ENCODE measurements at regions not wholly inside any gene's neighbourhood (a gene's known extent, or its start where the extent isn't known, plus 50 kb on each side); places are given as distances from the start of the nearest gene placed in this dataset.
"Not testable (repeated sequence)": the region's sequence is repeated elsewhere in the genome, so short reads cannot be mapped to it uniquely, and the experiment has no call there.

- POLR2A ChIA-PET, result no interaction called here
- CTCF ChIA-PET, result no interaction called here
- no peak for DNase-seq (ENCODE audit: extremely low spot score)
- TF ChIP-seq CTCF (IDR thresholded peaks at IDR 0.05; ENCODE audit: control extremely low read depth, extremely low read depth, low read depth, missing control alignments), result no peak
Measured at GRCh38 chr5:102119252-102119651, 176.8 kb downstream of the SLCO4C1 start.

DNA sequence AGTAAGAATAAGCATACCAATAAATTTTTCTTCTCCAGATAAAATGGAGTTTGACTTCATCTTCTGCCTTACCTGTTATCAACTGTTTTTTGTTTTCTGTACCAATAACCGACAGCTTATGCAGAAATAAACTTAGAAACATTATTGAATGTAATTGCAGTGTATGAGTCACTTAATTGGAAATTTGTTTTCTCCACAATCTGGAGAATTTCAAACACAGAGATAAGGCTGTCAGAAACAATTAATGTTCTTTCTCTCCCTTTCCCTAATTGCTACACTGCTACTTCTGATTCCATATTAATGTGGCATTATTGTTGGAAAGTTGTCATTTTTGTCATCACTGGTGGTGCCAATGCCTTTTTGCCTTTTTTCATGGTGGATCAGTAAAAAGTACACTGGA is 180.3 kb downstream of the SLCO4C1 start:
- ChIA-PET CTCF (no interaction called here), POLR2A (no interaction called here)
- TF ChIP-seq CTCF (IDR thresholded peaks at IDR 0.05; ENCODE audit: control extremely low read depth, extremely low read depth, low read depth, missing control alignments), result no peak
- DNase-seq (ENCODE audit: extremely low spot score), result no peak

GRCh38 chr5:102114525-102115069 is 181.5 kb downstream of the SLCO4C1 start:
- no peak for DNase-seq (ENCODE audit: extremely low spot score)
- no peak for TF ChIP-seq CTCF (IDR thresholded peaks at IDR 0.05; ENCODE audit: control extremely low read depth, extremely low read depth, low read depth, missing control alignments)
- ChIA-PET CTCF (no interaction called here), POLR2A (no interaction called here)

- ChIA-PET CTCF (no interaction called here), POLR2A (no interaction called here)
- no peak for TF ChIP-seq CTCF (IDR thresholded peaks at IDR 0.05; ENCODE audit: control extremely low read depth, extremely low read depth, low read depth, missing control alignments)
- DNase-seq (ENCODE audit: extremely low spot score), result no peak
Measured at GRCh38 chr5:102107865-102108264, 188.2 kb downstream of the SLCO4C1 start.

DNA sequence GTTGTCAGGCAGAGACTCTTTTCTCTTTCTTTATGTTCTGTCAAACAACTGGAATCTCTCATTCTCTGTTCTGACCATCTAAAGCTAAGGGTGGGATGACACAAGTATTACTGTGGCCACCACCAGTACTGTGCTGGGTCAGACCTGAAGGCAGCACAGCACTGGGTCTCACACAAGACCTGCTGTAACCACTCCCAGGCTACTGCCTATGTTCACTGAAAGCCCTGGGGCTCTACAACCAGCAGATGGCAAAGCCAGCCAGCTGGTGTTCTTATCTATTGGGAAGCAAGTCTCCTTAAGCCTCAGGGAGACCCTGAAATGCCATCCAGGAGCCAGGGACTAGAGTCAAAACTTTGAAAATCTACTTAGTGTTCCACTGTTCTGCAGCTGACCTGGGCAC is 189.5 kb downstream of the SLCO4C1 start:
- CTCF ChIA-PET, result interaction anchor here (1.6 kb wide), 1 partner anchor 9 kb away, joined by 3 read pairs; no protein-coding TSS in a partner anchor
- no peak for TF ChIP-seq CTCF (IDR thresholded peaks at IDR 0.05; ENCODE audit: control extremely low read depth, extremely low read depth, low read depth, missing control alignments)
- DNase-seq (ENCODE audit: extremely low spot score), result no peak
- POLR2A ChIA-PET, result no interaction called here

- ChIA-PET POLR2A (no interaction called here), CTCF (interaction anchor here (1.0 kb wide), 1 partner anchor 8 kb away, joined by 3 read pairs; no protein-coding TSS in a partner anchor)
- no peak for TF ChIP-seq CTCF (IDR thresholded peaks at IDR 0.05; ENCODE audit: control extremely low read depth, extremely low read depth, low read depth, missing control alignments)
- DNase-seq (ENCODE audit: extremely low spot score), result no peak
Measured at GRCh38 chr5:102099766-102100331, 196.2 kb downstream of the SLCO4C1 start.

DNA sequence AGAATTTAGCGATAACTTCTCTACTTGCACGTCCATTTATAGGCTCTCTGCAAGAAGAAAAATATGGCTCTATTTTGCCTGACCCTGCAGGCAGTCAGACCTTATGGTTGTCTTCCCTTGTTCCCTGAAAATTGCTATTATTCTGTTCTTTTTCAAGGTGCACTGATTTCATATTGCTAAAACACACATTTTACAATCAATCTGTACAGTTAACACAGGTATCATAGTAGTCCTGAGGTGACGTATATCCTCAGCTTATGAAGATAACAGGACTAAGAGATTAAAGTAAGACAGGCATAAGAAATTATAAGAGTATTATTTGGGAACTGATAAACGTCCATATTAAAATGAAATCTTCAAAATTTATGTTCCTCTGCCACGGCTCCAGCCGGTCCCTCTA is 197.0 kb downstream of the SLCO4C1 start:
- CTCF ChIA-PET; POLR2A ChIA-PET; DNase-seq (ENCODE audit: extremely low spot score): not testable (repeated sequence)

DNA sequence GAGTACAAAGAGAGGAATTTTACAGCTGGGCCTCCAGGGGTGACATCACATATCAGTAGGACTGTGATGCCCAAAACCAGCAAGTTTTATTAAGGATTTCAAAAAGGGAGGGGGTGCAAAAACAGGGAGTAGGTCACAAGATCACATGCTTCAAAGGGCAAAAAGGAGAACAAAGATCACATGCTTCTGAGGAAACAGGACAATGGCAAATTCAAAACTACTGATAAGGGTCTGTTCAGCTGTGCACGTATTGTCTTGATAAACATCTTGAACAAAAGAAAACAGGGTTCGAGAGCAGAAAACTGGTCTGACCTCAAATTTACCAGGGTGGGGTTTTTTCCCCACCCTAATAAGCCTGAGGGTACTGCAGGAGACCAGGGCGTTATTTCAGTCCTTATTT is 197.5 kb downstream of the SLCO4C1 start:
- POLR2A ChIA-PET; CTCF ChIA-PET; DNase-seq (ENCODE audit: extremely low spot score): not testable (repeated sequence)
